ENCODE measurements at regions not wholly inside any gene's neighbourhood (a gene's known extent, or its start where the extent isn't known, plus 50 kb on each side); places are given as distances from the start of the nearest gene placed in this dataset.

DNA sequence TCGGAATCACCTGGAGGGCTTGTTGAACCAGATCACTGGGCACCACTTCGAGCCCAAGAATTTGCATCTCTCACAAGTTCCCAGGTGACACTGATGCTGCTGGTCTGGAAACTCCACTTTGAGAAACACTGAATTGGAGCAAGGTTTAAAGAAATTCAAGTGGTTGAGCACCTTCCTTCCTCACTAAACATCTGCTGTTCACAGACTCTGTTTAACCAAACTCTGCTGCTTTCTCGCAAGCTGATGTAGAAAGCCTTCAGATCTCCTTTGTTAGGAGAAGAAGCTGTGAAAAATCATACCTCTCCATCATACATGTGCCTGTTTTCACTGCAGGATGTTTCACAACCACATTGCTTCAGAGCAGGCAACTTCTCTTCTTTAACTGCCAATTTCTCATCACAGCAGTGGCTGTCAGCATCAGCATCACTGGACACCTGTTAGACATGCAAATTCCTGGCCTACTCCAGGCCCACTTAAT, 87.5 kb upstream of the TOP1 start:
- H3K9me3 ChIP-seq (ENCODE audit: insufficient read depth in 2 of 2, low read depth in 1 of 2, low read length in 1 of 2), result no peaks in the 10 kb centered on the region
- H3K36me3 ChIP-seq (ENCODE audit: control insufficient read depth in 2 of 4, insufficient read depth in 4 of 4, low read length in 3 of 4), result no peaks in the 10 kb centered on the region
- H3K79me1 ChIP-seq (ENCODE audit: low read depth, low read length), result no peaks in the 10 kb centered on the region
- peaks cover 0 to 2% (median 1%) of the 10 kb centered on the region in 4 experiments; a peak in 3 of 7 replicates for H3K4me1 ChIP-seq (replicated peaks in 1 of 4; ENCODE audit: control insufficient read depth in 3 of 4, insufficient read depth in 4 of 4, low read length in 3 of 4)
- H3K4me3 ChIP-seq (ENCODE audit: extremely low read depth in 1 of 4, insufficient read depth in 2 of 4, low read depth in 3 of 4, low read length in 4 of 4), result no peak overlapping the region
- H3K18ac ChIP-seq (ENCODE audit: extremely low read depth, low read length), result no peak overlapping the region
- POLR2A ChIA-PET (ENCODE audit: partially characterized antibody), result no interaction called here
- H3K14ac ChIP-seq (ENCODE audit: insufficient read length), result no peak overlapping the region
- H2BK5ac ChIP-seq (ENCODE audit: low read depth, low read length), result no peak overlapping the region
- H2AFZ ChIP-seq (ENCODE audit: low read length), result no peak overlapping the region
- no peak overlapping the region for H4K8ac ChIP-seq (ENCODE audit: extremely low read depth, insufficient read depth, low read length)
- no peaks in the 10 kb centered on the region; a peak in 2 of 7 replicates for H3K27me3 ChIP-seq (replicated peaks in 1 of 4; ENCODE audit: control insufficient read depth in 3 of 4, extremely low read depth in 1 of 4, insufficient read depth in 3 of 4, low read length in 3 of 4)
- H3K9ac ChIP-seq (replicated peaks in 1 of 4; ENCODE audit: extremely low read depth in 1 of 4, low read depth in 3 of 4, low read length in 3 of 4), result no peak overlapping the region
- no peak overlapping the region for H4K91ac ChIP-seq (replicated peaks; ENCODE audit: insufficient read length, low read length)
- H4K5ac ChIP-seq (ENCODE audit: insufficient read length, low read depth, low read length), result no peak overlapping the region
- DNase-seq (ENCODE audit: low read depth in 1 of 2, low spot score in 2 of 2), result no peak
- 94% methylated on average over 3 of the region's 3 CpGs; no CpG with 5 or more reads in 1 of the 2 experiments for WGBS, 2 experiments (ENCODE audit: extremely low coverage in 1 of 2, insufficient coverage in 1 of 2, insufficient read length in 1 of 2, insufficient replicate concordance in 2 of 2, low coverage in 1 of 2, low lambda C conversion rate in 2 of 2, missing lambda C conversion rate in 1 of 2)
- H3K56ac ChIP-seq (replicated peaks; ENCODE audit: insufficient read length, low read depth, low read length), result no peak overlapping the region
- H3K27ac ChIP-seq (ENCODE audit: low read depth, low read length), result no peak overlapping the region
- H3K79me2 ChIP-seq (ENCODE audit: control insufficient read depth in 1 of 2, insufficient read depth in 2 of 2, low read length in 2 of 2), result no peaks in the 10 kb centered on the region
- H4K20me1 ChIP-seq (replicated peaks in 1 of 2; ENCODE audit: control insufficient read depth in 1 of 2, insufficient read depth in 2 of 2, low read length in 2 of 2), result no peaks in the 10 kb centered on the region
- TF ChIP-seq RBBP5 (IDR thresholded peaks at IDR 0.05; ENCODE audit: borderline replicate concordance, low read depth, low read length), result no peak
- TF ChIP-seq ASH2L (IDR thresholded peaks at IDR 0.05; ENCODE audit: low read length), result no peak
- TF ChIP-seq SIX5 (IDR thresholded peaks at IDR 0.05; ENCODE audit: low read depth, low read length), result no peak
- no peak for TF ChIP-seq GTF2F1 (IDR thresholded peaks at IDR 0.05; ENCODE audit: borderline replicate concordance, low read depth, low read length)
- no peak for TF ChIP-seq SP4 (IDR thresholded peaks at IDR 0.05; ENCODE audit: low read length)
- TF ChIP-seq CHD1 (IDR thresholded peaks at IDR 0.05; ENCODE audit: low read depth, low read length), result no peak
- FAIRE-seq, result no peak
- no peak overlapping the region for H3K4me2 ChIP-seq (ENCODE audit: insufficient read depth in 1 of 2, low read depth in 2 of 2, low read length in 2 of 2)
- H3K23me2 ChIP-seq (ENCODE audit: low read depth, low read length), result no peaks in the 10 kb centered on the region
- no peak overlapping the region for H3K23ac ChIP-seq (ENCODE audit: insufficient read length)
- H3K4ac ChIP-seq (replicated peaks; ENCODE audit: insufficient read length, low read depth, low read length), result no peak overlapping the region
- no peak overlapping the region for H2AK5ac ChIP-seq (ENCODE audit: low read depth, low read length)
- H2BK20ac ChIP-seq (ENCODE audit: low read length), result no peak overlapping the region
- no peak overlapping the region for H2BK15ac ChIP-seq (ENCODE audit: low read length)
- H2BK12ac ChIP-seq (ENCODE audit: low read depth, low read length), result no peak overlapping the region
- no peak overlapping the region for H2BK120ac ChIP-seq (replicated peaks; ENCODE audit: low read depth, low read length)
- CTCF ChIA-PET (ENCODE audit: partially characterized antibody), result interaction anchor here (1.0 to 2.9 kb wide), 3 partner anchors 12 to 200 kb away, joined by 3 to 12 read pairs (median 10); no protein-coding TSS in a partner anchor
